GM19240 (cell line): ENCODE measurements at regions not wholly inside any gene's neighbourhood (a gene's known extent, or its start where the extent isn't known, plus 50 kb on each side); places are given as distances from the start of the nearest gene placed in this dataset.
"Not testable (repeated sequence)": the region's sequence is repeated elsewhere in the genome, so short reads cannot be mapped to it uniquely, and the experiment has no call there.

Experiments
- DNase-seq: peaks from one replicate; pipeline ENCODE4 v3.0.0; 2011; ENCODE audit warnings: low spot score; ENCODE audit not compliant: insufficient read length

GRCh38 chr3:193927413-193928206, 208.3 kb upstream of the HES1 start:
- DNase-seq, result not testable (repeated sequence)

- DNase-seq, result no peak
These were observed 207.4 kb upstream of the HES1 start for GRCh38 chr3:193928354-193929209.

GRCh38 chr3:193929373-193929772, 206.6 kb upstream of the HES1 start:
- no peak for DNase-seq

GRCh38 chr3:193929921-193930646, 205.9 kb upstream of the HES1 start:
- DNase-seq, result no peak

- no peak for DNase-seq
These were observed 203.8 kb upstream of the HES1 start for GRCh38 chr3:193932136-193932535.

- DNase-seq, result no peak
These were observed 203.4 kb upstream of the HES1 start for GRCh38 chr3:193932576-193932975.

GRCh38 chr3:193933451-193933850, 202.5 kb upstream of the HES1 start:
- no peak for DNase-seq

GRCh38 chr3:193935916-193936315, 200.0 kb upstream of the HES1 start:
- no peak for DNase-seq

GRCh38 chr3:193938613-193939012, 197.3 kb upstream of the HES1 start:
- no peak for DNase-seq

GRCh38 chr3:193939527-193939926, 196.4 kb upstream of the HES1 start:
- no peak for DNase-seq

GRCh38 chr3:193940526-193940925, 195.4 kb upstream of the HES1 start:
- no peak for DNase-seq

- no peak for DNase-seq
These were observed 194.5 kb upstream of the HES1 start for GRCh38 chr3:193941486-193941885.

- no peak for DNase-seq
These were observed 193.4 kb upstream of the HES1 start for GRCh38 chr3:193942516-193943055.

- no peak for DNase-seq
These were observed 192.7 kb upstream of the HES1 start for GRCh38 chr3:193943200-193943599.

- DNase-seq, result no peak
These were observed 192.0 kb upstream of the HES1 start for GRCh38 chr3:193943851-193944517.

- DNase-seq, result no peak
These were observed 191.4 kb upstream of the HES1 start for GRCh38 chr3:193944518-193944884.

- DNase-seq, result no peak
These were observed 190.8 kb upstream of the HES1 start for GRCh38 chr3:193945143-193945542.

GRCh38 chr3:193946945-193947344, 189.0 kb upstream of the HES1 start:
- DNase-seq, result no peak

- no peak for DNase-seq
These were observed 188.4 kb upstream of the HES1 start for GRCh38 chr3:193947596-193947995.

GRCh38 chr3:193948459-193948858, 187.5 kb upstream of the HES1 start:
- DNase-seq, result no peak

- DNase-seq, result no peak
These were observed 184.1 kb upstream of the HES1 start for GRCh38 chr3:193951859-193952258.
